ENCODE measurements at regions not wholly inside any gene's neighbourhood (a gene's known extent, or its start where the extent isn't known, plus 50 kb on each side); places are given as distances from the start of the nearest gene placed in this dataset.
"Not testable (repeated sequence)": the region's sequence is repeated elsewhere in the genome, so short reads cannot be mapped to it uniquely, and the experiment has no call there.

DNA sequence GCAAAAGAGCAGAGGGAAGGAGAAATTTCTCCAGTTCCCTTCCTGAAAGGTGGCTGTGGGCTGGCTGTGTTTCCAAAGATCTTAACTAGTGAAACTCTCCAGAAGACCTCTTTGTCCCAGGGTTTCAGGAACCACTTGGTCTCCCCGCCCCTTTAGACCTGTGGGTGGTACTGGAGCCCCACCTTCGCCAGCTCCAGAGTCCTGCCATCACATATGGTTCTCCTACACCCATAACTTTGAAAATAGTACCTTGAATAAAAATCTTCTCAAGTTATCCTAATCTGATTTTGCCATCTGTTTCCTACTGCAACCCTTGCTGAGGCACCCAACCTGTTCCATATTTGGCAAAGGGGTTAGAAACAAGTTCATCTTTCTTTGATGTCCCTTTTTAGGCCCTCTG is 303.9 kb downstream of the SEC16B start:
- Histone ChIP-seq H3K9ac (ENCODE audit: low read length) (no peak overlapping the region), H3K36me3 (ENCODE audit: control insufficient read depth, insufficient read depth, low read length, severe bottlenecking) (no peaks in the 10 kb centered on the region), H3K9me3 (ENCODE audit: control insufficient read depth, low read length) (no peaks in the 10 kb centered on the region), H3K4me3 (ENCODE audit: low read length) (no peak overlapping the region), H3K27me3 (replicated peaks; ENCODE audit: control insufficient read depth, insufficient read depth, low read length) (no peaks in the 10 kb centered on the region), H3K4me1 (ENCODE audit: control insufficient read depth, insufficient read depth, low read length) (no peaks in the 10 kb centered on the region)
- no peak for DNase-seq (ENCODE audit: low read depth)

DNA sequence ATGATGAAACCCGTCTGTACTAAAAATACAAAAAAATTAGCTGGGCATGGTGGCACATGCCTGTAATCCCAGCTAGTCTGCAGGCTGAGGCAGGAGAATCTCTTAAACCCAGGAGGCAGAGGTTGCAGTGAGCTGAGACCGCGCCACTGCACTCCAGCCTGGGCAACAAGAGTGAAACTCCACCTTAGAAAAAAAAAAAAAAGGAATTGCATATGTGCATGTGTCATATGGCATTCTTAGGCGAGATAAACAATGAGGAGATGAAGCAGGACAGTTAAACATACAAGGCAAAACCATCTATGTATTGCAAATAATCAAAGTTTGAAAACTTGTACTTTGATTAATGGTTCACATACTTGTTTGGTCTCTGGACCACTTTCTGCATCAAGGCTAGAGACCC is 305.1 kb downstream of the SEC16B start:
- DNase-seq (ENCODE audit: low read depth); H3K4me3 ChIP-seq (ENCODE audit: low read length); H3K9ac ChIP-seq (ENCODE audit: low read length); H3K9me3 ChIP-seq (ENCODE audit: control insufficient read depth, low read length); H3K27me3 ChIP-seq (replicated peaks; ENCODE audit: control insufficient read depth, insufficient read depth, low read length); H3K36me3 ChIP-seq (ENCODE audit: control insufficient read depth, insufficient read depth, low read length, severe bottlenecking); H3K4me1 ChIP-seq (ENCODE audit: control insufficient read depth, insufficient read depth, low read length): not testable (repeated sequence)

DNA sequence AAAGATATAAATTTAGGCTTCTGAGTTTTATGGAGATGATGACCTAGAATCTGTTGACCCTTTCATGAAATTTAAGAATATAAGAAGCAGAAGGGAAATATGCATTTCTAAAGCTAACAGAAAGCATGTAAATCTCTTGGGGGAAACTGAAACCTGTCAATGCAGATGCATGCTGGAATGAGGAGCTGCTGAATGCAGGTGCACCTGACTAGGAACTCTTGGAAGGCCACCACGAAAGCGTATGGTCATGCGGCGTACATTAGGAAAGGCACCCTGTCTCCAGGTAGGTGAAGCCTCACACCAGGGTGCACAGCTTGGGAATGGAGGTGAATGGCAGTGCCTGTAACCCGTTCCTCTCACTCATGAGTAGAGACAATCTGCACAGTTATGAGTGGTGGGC is 309.7 kb downstream of the SEC16B start:
- H3K27me3 ChIP-seq (replicated peaks; ENCODE audit: control insufficient read depth, insufficient read depth, low read length), result peaks cover 12% of the 10 kb centered on the region
- H3K9ac ChIP-seq (ENCODE audit: low read length), result no peak overlapping the region
- peaks cover 3% of the 10 kb centered on the region for H3K9me3 ChIP-seq (ENCODE audit: control insufficient read depth, low read length)
- no peak overlapping the region for H3K4me3 ChIP-seq (ENCODE audit: low read length)
- H3K36me3 ChIP-seq (ENCODE audit: control insufficient read depth, insufficient read depth, low read length, severe bottlenecking), result no peaks in the 10 kb centered on the region
- DNase-seq (ENCODE audit: low read depth), result no peak
- H3K4me1 ChIP-seq (ENCODE audit: control insufficient read depth, insufficient read depth, low read length), result no peaks in the 10 kb centered on the region

DNA sequence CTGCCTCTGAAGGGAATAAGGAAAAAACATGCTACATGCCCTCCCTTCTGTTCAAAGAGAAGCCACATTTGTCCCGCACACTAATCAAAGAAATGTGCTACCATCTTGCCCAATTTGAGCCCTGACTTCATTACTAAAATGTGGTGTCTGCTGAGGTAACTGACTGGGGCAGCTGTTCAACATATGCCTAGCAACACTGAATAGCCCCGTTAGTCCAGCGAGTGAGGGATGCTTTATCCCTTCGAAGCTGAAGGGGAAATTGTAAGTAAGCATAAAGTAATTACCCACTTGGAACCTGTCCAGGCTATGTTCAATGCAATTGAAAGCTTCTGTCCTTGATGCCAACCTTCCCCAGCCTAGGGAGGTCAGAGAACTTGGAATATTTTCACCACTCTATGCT is 310.6 kb downstream of the SEC16B start:
- peaks cover 12% of the 10 kb centered on the region for H3K27me3 ChIP-seq (replicated peaks; ENCODE audit: control insufficient read depth, insufficient read depth, low read length)
- H3K9me3 ChIP-seq (ENCODE audit: control insufficient read depth, low read length), result peaks cover 3% of the 10 kb centered on the region
- no peak for DNase-seq (ENCODE audit: low read depth)
- no peaks in the 10 kb centered on the region for H3K4me1 ChIP-seq (ENCODE audit: control insufficient read depth, insufficient read depth, low read length)
- H3K36me3 ChIP-seq (ENCODE audit: control insufficient read depth, insufficient read depth, low read length, severe bottlenecking), result no peaks in the 10 kb centered on the region
- H3K4me3 ChIP-seq (ENCODE audit: low read length), result no peak overlapping the region
- no peak overlapping the region for H3K9ac ChIP-seq (ENCODE audit: low read length)

DNA sequence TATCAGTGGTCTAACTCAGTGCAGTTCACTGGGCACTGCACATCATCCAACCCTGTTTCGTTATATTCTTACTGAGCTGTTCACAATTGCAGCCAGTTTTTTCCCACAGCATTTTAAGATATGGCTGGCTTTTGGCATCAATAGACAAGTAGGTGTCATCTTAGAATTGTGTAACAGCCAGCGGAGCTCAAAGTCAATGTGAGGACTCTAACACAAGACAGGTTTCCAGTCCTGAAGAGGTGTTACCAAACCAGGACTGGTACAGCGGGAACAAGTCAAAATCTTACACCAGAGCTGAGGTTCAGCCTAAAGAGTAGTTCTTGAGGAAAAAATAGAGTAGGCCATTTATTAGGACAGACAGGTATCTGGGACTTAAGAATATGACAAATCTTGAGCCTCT is 313.3 kb downstream of the SEC16B start:
- Histone ChIP-seq H3K27me3 (replicated peaks; ENCODE audit: control insufficient read depth, insufficient read depth, low read length) (peaks cover 12% of the 10 kb centered on the region), H3K4me3 (ENCODE audit: low read length) (no peak overlapping the region), H3K36me3 (ENCODE audit: control insufficient read depth, insufficient read depth, low read length, severe bottlenecking) (no peaks in the 10 kb centered on the region), H3K4me1 (ENCODE audit: control insufficient read depth, insufficient read depth, low read length) (no peaks in the 10 kb centered on the region), H3K9ac (ENCODE audit: low read length) (no peak overlapping the region), H3K9me3 (ENCODE audit: control insufficient read depth, low read length) (peaks cover 3% of the 10 kb centered on the region)
- DNase-seq (ENCODE audit: low read depth), result no peak

DNA sequence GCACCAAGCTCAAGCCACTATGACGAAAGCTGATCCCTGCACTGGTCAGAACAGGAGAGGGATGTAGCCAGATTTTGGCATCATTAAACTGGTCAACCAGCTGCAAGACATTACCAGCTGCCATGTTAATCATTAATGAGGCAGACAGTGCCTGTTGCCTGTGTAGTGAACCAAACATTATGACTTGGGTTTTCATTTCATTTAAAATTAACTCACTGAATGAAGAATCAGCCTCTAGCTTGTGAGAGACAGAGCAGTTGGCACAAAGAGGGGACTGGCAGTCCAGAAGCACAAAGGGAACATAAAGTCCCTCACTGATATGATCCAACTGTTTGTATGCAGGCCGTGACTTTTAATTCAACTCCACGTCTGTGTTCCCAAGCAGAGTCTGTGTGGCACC is 318.9 kb downstream of the SEC16B start:
- Histone ChIP-seq H3K4me3 (ENCODE audit: low read length) (no peak overlapping the region), H3K9ac (ENCODE audit: low read length) (no peak overlapping the region), H3K27me3 (replicated peaks; ENCODE audit: control insufficient read depth, insufficient read depth, low read length) (peaks cover 8% of the 10 kb centered on the region), H3K36me3 (ENCODE audit: control insufficient read depth, insufficient read depth, low read length, severe bottlenecking) (no peaks in the 10 kb centered on the region), H3K9me3 (ENCODE audit: control insufficient read depth, low read length) (no peaks in the 10 kb centered on the region), H3K4me1 (ENCODE audit: control insufficient read depth, insufficient read depth, low read length) (no peaks in the 10 kb centered on the region)
- DNase-seq (ENCODE audit: low read depth), result no peak

DNA sequence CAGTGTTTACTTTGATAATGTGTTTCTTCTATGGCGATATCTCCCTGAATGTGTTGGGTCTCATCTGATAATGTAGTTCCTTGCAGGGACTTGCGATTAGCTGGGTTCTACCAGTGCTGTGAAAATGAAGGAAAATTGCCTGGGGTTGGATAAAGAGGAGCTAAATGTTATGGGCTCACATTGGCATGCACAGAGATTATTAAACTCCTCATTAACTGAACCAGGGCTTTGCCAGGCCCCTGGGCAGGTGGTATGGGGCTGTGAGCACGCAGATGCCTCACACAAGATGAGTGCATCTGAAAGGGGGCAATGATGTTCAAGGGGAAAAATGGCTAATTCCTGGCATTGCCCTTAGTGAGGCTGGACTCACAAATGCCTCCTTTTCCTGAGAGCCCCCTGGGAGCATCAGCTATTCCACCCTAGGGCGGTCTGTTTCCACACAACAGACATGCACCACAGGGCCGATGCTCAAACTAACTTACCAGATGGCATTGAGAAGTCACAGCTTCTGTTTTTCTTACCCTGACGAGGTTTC is 321.1 kb downstream of the SEC16B start:
- H3K4me3 ChIP-seq (ENCODE audit: low read length), result no peak overlapping the region
- no peaks in the 10 kb centered on the region for H3K36me3 ChIP-seq (ENCODE audit: control insufficient read depth, insufficient read depth, low read length, severe bottlenecking)
- H3K4me1 ChIP-seq (ENCODE audit: control insufficient read depth, insufficient read depth, low read length), result no peaks in the 10 kb centered on the region
- no peak overlapping the region for H3K9ac ChIP-seq (ENCODE audit: low read length)
- DNase-seq (ENCODE audit: low read depth), result no peak
- peaks cover 4% of the 10 kb centered on the region for H3K27me3 ChIP-seq (replicated peaks; ENCODE audit: control insufficient read depth, insufficient read depth, low read length)
- no peaks in the 10 kb centered on the region for H3K9me3 ChIP-seq (ENCODE audit: control insufficient read depth, low read length)

DNA sequence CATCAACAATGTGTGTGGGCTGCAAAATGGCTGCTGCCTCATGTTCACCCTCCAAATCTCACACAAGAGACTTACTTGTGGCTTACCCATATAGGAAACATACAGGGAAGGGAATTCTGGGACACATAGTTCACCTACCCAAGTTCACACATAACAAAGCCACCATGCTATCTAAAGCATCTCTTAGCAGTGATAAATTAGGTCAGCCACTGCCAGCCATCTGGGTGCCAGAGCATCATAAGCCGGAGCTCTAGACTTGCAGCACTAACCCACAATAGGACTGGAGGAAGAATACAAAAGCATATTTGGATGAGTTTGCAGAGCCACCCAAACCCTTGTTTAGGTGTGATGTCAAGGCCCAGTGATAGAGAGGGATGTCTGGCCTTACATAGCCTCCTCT is 321.7 kb downstream of the SEC16B start:
- H3K9me3 ChIP-seq (ENCODE audit: control insufficient read depth, low read length), result no peaks in the 10 kb centered on the region
- no peak for DNase-seq (ENCODE audit: low read depth)
- no peaks in the 10 kb centered on the region for H3K4me1 ChIP-seq (ENCODE audit: control insufficient read depth, insufficient read depth, low read length)
- no peak overlapping the region for H3K4me3 ChIP-seq (ENCODE audit: low read length)
- H3K27me3 ChIP-seq (replicated peaks; ENCODE audit: control insufficient read depth, insufficient read depth, low read length), result peaks cover 4% of the 10 kb centered on the region
- H3K9ac ChIP-seq (ENCODE audit: low read length), result no peak overlapping the region
- no peaks in the 10 kb centered on the region for H3K36me3 ChIP-seq (ENCODE audit: control insufficient read depth, insufficient read depth, low read length, severe bottlenecking)

DNA sequence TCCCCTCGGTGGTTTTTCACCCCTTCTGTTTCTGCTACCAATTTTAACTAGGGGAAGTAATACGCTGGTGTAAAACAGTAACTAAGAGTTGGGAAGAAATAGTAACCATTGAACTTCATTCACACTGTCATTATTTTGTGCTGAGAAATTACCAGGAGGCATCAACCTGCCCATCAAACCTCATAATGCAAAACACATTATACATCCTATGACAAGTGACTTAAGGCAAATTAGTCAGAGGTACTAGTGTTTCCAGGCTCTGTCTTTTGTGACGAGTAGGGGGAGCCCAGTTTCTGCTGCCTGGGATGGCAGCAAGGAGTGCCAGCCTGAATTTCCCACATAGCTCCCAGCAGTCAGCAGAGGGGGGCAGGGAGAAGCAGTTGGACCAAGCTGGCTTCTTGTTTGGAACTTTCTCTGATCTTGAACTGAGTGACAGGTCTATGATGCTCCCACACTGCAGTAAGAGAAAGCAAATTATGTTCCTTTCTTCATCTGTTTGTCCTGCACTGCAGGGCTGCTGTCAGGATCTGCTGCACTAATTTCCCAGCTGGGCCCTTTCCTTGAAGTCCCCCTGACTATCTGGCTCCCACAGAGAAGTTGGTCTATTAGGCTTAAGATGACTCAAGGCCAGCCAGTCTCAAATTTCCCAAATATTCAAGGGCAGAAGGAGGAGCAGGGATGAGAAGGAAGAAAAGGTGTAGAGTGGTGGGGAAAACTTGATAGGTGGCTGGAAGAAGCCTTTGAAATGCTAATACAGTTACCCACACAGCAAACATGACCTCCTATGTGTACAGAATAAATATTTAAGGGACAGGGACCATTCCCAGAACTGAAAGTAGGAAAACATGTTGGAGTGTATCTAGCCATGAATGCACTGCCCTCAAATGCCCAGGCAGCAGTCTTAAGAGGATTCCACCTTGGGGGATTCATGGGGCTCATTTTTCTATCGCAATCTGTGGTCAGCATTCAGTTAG is 322.8 kb downstream of the SEC16B start:
- Histone ChIP-seq H3K4me3 (ENCODE audit: low read length) (no peak overlapping the region), H3K9ac (ENCODE audit: low read length) (no peak overlapping the region), H3K36me3 (ENCODE audit: control insufficient read depth, insufficient read depth, low read length, severe bottlenecking) (no peaks in the 10 kb centered on the region), H3K9me3 (ENCODE audit: control insufficient read depth, low read length) (no peaks in the 10 kb centered on the region), H3K27me3 (replicated peaks; ENCODE audit: control insufficient read depth, insufficient read depth, low read length) (peaks cover 4% of the 10 kb centered on the region), H3K4me1 (ENCODE audit: control insufficient read depth, insufficient read depth, low read length) (no peaks in the 10 kb centered on the region)
- no peak for DNase-seq (ENCODE audit: low read depth)

DNA sequence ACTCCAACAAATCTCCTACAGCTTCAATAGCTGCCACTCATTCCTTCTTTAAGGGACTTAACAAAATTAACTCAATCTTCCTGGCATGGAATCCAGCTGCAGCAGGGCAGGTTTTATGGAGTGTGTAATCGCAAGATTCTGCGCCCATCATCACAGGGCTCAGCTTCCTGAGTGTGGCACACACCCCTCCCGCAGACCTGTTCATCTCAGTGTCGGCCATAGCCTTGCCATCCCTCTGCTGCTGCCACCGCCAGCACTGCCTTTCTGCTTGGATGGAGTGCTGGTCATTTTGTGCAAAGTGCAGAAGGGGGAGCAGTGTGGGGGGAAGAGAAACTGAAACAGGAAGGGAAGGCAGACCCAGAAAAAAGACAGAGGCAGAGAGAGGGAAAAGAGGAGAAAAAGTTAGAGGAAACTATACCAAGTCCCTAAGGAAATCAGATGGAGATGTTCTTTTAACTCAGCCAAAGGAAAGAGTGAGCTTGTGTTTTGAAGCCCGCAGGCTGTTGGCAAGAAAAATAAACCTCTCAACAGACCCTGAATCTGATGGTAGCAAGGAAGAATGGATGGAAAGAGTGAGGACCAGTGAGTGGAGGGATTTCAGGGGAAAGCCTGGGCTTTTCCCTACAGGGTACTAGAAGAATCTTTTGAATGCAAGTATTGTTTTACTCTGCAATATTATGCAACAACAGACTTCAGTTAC is 324.2 kb downstream of the SEC16B start:
- Histone ChIP-seq H3K9ac (ENCODE audit: low read length) (no peak overlapping the region), H3K27me3 (replicated peaks; ENCODE audit: control insufficient read depth, insufficient read depth, low read length) (peaks cover 8% of the 10 kb centered on the region), H3K36me3 (ENCODE audit: control insufficient read depth, insufficient read depth, low read length, severe bottlenecking) (no peaks in the 10 kb centered on the region), H3K4me1 (ENCODE audit: control insufficient read depth, insufficient read depth, low read length) (no peaks in the 10 kb centered on the region), H3K9me3 (ENCODE audit: control insufficient read depth, low read length) (no peaks in the 10 kb centered on the region), H3K4me3 (ENCODE audit: low read length) (no peak overlapping the region)
- no peak for DNase-seq (ENCODE audit: low read depth)

DNA sequence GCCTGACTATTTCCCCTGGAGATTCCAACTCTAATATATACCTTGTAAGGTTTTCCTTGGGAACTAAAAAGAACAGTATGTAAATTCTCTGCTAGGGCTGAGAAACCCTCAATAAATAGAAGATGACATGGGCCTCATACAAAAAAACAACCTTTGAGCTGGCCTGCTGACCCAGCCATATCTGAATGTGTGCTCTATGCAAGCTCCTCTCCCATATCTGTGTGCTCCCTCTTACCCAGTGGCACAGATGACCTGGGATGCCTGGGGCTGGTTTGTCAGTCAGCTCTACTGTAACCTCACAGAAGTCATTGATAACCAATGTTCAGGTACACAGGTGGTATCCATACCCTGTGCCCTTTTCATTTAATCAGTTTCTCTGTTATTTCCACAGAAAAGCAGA is 329.2 kb downstream of the SEC16B start:
- H3K9ac ChIP-seq (ENCODE audit: low read length), result no peak overlapping the region
- no peaks in the 10 kb centered on the region for H3K36me3 ChIP-seq (ENCODE audit: control insufficient read depth, insufficient read depth, low read length, severe bottlenecking)
- DNase-seq (ENCODE audit: low read depth), result no peak
- H3K4me3 ChIP-seq (ENCODE audit: low read length), result no peak overlapping the region
- no peaks in the 10 kb centered on the region for H3K9me3 ChIP-seq (ENCODE audit: control insufficient read depth, low read length)
- peaks cover 4% of the 10 kb centered on the region for H3K27me3 ChIP-seq (replicated peaks; ENCODE audit: control insufficient read depth, insufficient read depth, low read length)
- H3K4me1 ChIP-seq (ENCODE audit: control insufficient read depth, insufficient read depth, low read length), result no peaks in the 10 kb centered on the region

Data from adipocyte (in vitro differentiated cells).